ENCODE measurements at regions not wholly inside any gene's neighbourhood (a gene's known extent, or its start where the extent isn't known, plus 50 kb on each side); places are given as distances from the start of the nearest gene placed in this dataset.

DNA sequence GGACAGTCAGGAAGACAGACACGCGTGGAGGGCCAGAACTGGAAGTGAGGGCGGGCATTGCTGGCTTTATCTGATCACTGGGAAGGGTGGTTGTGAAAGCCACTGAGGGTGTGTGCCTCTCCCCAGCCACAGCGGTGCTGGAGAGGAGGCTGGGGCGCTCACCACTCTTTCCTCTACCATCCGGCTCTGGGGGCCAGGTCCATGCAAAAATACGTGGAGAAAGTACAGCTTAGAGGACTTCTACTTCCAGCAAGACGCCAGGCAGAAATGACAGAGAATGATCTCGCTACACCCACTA lies 148.8 kb upstream of the RPS6KA2 start:
- Histone ChIP-seq H3K9me3 (ENCODE audit: low read length) (no peaks in the 10 kb centered on the region), H4K20me1 (ENCODE audit: insufficient read depth, low read length) (no peaks in the 10 kb centered on the region), H3K27ac (ENCODE audit: low read depth, low read length, poor library complexity, severe bottlenecking) (no peak overlapping the region), H3K4me1 (ENCODE audit: insufficient read depth, low read length, poor library complexity, severe bottlenecking) (no peaks in the 10 kb centered on the region), H2AFZ (ENCODE audit: low read length) (no peak overlapping the region), H3K79me2 (ENCODE audit: insufficient read depth, low read depth, low read length) (no peaks in the 10 kb centered on the region), H3K4me3 (ENCODE audit: low read depth, low read length, poor library complexity, severe bottlenecking) (no peak overlapping the region), H3K4me2 (ENCODE audit: low read length) (no peak overlapping the region), H3K9me2 (ENCODE audit: insufficient read depth, low read length) (no peaks in the 10 kb centered on the region), H3K36me3 (ENCODE audit: insufficient read depth, low read length) (no peaks in the 10 kb centered on the region)
- ChIA-PET POLR2A (no interaction called here), CTCF (ENCODE audit: unreplicated experiment) (no interaction called here)
- DNase-seq (ENCODE audit: low spot score) = no peak
- TF ChIP-seq, protein P1, sequence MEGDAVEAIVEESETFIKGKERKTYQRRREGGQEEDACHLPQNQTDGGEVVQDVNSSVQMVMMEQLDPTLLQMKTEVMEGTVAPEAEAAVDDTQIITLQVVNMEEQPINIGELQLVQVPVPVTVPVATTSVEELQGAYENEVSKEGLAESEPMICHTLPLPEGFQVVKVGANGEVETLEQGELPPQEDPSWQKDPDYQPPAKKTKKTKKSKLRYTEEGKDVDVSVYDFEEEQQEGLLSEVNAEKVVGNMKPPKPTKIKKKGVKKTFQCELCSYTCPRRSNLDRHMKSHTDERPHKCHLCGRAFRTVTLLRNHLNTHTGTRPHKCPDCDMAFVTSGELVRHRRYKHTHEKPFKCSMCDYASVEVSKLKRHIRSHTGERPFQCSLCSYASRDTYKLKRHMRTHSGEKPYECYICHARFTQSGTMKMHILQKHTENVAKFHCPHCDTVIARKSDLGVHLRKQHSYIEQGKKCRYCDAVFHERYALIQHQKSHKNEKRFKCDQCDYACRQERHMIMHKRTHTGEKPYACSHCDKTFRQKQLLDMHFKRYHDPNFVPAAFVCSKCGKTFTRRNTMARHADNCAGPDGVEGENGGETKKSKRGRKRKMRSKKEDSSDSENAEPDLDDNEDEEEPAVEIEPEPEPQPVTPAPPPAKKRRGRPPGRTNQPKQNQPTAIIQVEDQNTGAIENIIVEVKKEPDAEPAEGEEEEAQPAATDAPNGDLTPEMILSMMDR (conservative IDR thresholded peaks at IDR 0.05; ENCODE audit: low read length) = no peak
- TF ChIP-seq EZH2phosphoT487 (IDR thresholded peaks at IDR 0.05; ENCODE audit: borderline replicate concordance, low read depth, low read length) = no peak
- no TSS peak for BruUV-seq (replicated peaks)
- intact Hi-C loops (cut with micrococcal nuclease; ENCODE audit: unreplicated experiment) = loop anchor here (1.0 to 10.0 kb wide), 2 partner anchors 366 to 519 kb away; partner anchors contain the start of gene UNC93A

DNA sequence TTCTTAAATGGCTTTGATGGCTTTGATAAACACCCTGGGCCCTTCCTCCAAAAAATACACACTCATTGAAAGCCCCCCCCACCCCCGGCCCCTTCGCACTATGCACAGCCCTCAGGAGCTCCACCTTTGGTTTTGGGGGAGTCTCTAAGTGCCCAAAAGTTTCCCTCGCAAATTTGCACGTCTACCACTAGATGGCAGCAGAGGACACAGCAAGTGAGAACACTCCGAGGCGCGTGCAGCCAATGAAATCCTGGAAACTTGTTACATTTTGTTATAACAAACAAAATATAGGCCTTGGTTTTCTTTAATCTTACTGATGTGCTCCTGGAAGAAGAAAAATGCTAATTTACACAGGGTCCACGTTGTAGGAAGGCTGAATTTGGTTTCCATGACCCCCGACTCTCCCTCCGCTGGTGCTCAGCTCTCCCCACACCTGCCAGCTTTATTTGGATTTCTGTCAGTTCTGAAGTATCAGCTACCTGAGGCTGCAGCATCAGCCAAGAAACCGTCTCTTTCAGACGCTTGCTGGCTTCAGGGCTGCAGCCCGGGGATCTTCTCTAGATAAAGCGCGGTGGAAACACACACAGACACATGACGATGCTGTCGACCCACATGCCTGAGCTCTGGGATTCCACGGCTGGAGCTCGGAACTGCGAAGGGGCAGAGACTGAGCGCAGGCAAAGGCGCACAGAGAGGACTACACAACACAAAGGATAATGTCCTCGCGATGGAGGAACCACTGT lies 148.3 kb upstream of the RPS6KA2 start:
- Histone ChIP-seq H3K9me2 (ENCODE audit: insufficient read depth, low read length) (no peaks in the 10 kb centered on the region), H3K4me3 (ENCODE audit: low read depth, low read length, poor library complexity, severe bottlenecking) (no peak overlapping the region), H3K9me3 (ENCODE audit: low read length) (no peaks in the 10 kb centered on the region), H2AFZ (ENCODE audit: low read length) (no peak overlapping the region), H4K20me1 (ENCODE audit: insufficient read depth, low read length) (no peaks in the 10 kb centered on the region), H3K36me3 (ENCODE audit: insufficient read depth, low read length) (no peaks in the 10 kb centered on the region), H3K4me2 (ENCODE audit: low read length) (no peak overlapping the region), H3K4me1 (ENCODE audit: insufficient read depth, low read length, poor library complexity, severe bottlenecking) (no peaks in the 10 kb centered on the region), H3K79me2 (ENCODE audit: insufficient read depth, low read depth, low read length) (no peaks in the 10 kb centered on the region), H3K27ac (ENCODE audit: low read depth, low read length, poor library complexity, severe bottlenecking) (no peak overlapping the region)
- ChIA-PET POLR2A (no interaction called here), CTCF (ENCODE audit: unreplicated experiment) (interaction anchor here (1.2 kb wide), 1 partner anchor 213 kb away, joined by 6 read pairs; no protein-coding TSS in a partner anchor)
- TF ChIP-seq EZH2phosphoT487 (IDR thresholded peaks at IDR 0.05; ENCODE audit: borderline replicate concordance, low read depth, low read length) = no peak
- TF ChIP-seq, protein P1 (conservative IDR thresholded peaks at IDR 0.05; ENCODE audit: low read length) = peak; percentile 91
- intact Hi-C loops (cut with micrococcal nuclease; ENCODE audit: unreplicated experiment) = loop anchor here (1.0 to 10.0 kb wide), 2 partner anchors 367 to 519 kb away; partner anchors contain the start of gene UNC93A
- BruUV-seq (replicated peaks) = no TSS peak
- peak; percentile 83 for DNase-seq (ENCODE audit: low spot score)

DNA sequence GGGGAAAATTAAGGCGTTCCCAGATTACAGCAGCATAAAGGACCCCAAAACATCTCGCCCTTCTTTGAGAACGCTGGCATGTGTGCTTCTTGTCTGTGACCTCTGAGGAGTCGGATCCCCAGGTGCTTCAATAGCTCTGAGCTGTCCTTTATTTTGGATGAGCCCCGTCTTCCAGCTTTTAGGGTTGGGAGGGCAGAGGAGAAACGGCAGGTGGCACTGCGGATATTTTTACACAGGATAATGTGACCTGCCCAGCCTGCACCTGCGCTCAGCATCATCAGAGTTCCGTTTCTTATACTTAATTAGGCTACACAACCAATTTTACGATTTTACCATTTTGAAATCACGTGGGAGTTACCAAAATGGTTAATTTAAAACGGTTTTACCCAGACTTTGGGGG lies 147.7 kb upstream of the RPS6KA2 start:
- Histone ChIP-seq H3K4me2 (ENCODE audit: low read length) (no peak overlapping the region), H3K36me3 (ENCODE audit: insufficient read depth, low read length) (no peaks in the 10 kb centered on the region), H4K20me1 (ENCODE audit: insufficient read depth, low read length) (no peaks in the 10 kb centered on the region), H3K4me1 (ENCODE audit: insufficient read depth, low read length, poor library complexity, severe bottlenecking) (no peaks in the 10 kb centered on the region), H3K9me2 (ENCODE audit: insufficient read depth, low read length) (no peaks in the 10 kb centered on the region), H3K9me3 (ENCODE audit: low read length) (no peaks in the 10 kb centered on the region), H3K27ac (ENCODE audit: low read depth, low read length, poor library complexity, severe bottlenecking) (no peak overlapping the region), H3K79me2 (ENCODE audit: insufficient read depth, low read depth, low read length) (no peaks in the 10 kb centered on the region), H2AFZ (ENCODE audit: low read length) (no peak overlapping the region), H3K4me3 (ENCODE audit: low read depth, low read length, poor library complexity, severe bottlenecking) (no peak overlapping the region)
- ChIA-PET CTCF (ENCODE audit: unreplicated experiment) (interaction anchor here (1.2 kb wide), 1 partner anchor 213 kb away, joined by 6 read pairs; no protein-coding TSS in a partner anchor), POLR2A (no interaction called here)
- intact Hi-C loops (cut with micrococcal nuclease; ENCODE audit: unreplicated experiment) = loop anchor here (1.0 to 10.0 kb wide), 2 partner anchors 368 to 520 kb away; partner anchors contain the start of gene UNC93A
- no peak for DNase-seq (ENCODE audit: low spot score)
- BruUV-seq (replicated peaks) = no TSS peak
- TF ChIP-seq, protein P1 (conservative IDR thresholded peaks at IDR 0.05; ENCODE audit: low read length) = no peak
- TF ChIP-seq EZH2phosphoT487 (IDR thresholded peaks at IDR 0.05; ENCODE audit: borderline replicate concordance, low read depth, low read length) = no peak
